Endothelial cell (in vitro differentiated cells): ENCODE measurements at regions not wholly inside any gene's neighbourhood (a gene's known extent, or its start where the extent isn't known, plus 50 kb on each side); places are given as distances from the start of the nearest gene placed in this dataset.

ENCODE experiments used
- DNase-seq: peaks from one replicate; pipeline ENCODE4 v3.0.0; 2021; ENCODE audit warnings: low spot score
- H3K27ac Mint-ChIP-seq: one replicate; pipeline ENCODE4 v1.8.0; 2021; ENCODE audit warnings: mixed read lengths, inconsistent platforms; ENCODE audit not compliant: unreplicated experiment
- H3K27me3 Mint-ChIP-seq: one replicate; pipeline ENCODE4 v1.8.0; 2021; ENCODE audit warnings: mild to moderate bottlenecking, moderate library complexity, mixed read lengths, inconsistent platforms; ENCODE audit not compliant: unreplicated experiment
- H3K36me3 Mint-ChIP-seq: one replicate; pipeline ENCODE4 v1.8.0; 2021; ENCODE audit warnings: mild to moderate bottlenecking, low read depth, mixed read lengths, inconsistent platforms; ENCODE audit not compliant: unreplicated experiment
- H3K4me1 Mint-ChIP-seq: one replicate; pipeline ENCODE4 v1.8.0; 2021; ENCODE audit warnings: mild to moderate bottlenecking, mixed read lengths, inconsistent platforms; ENCODE audit not compliant: unreplicated experiment
- H3K4me3 Mint-ChIP-seq: one replicate; pipeline ENCODE4 v1.8.0; 2021; ENCODE audit warnings: mild to moderate bottlenecking, mixed read lengths, inconsistent platforms; ENCODE audit not compliant: unreplicated experiment
- H3K9me3 Mint-ChIP-seq: one replicate; pipeline ENCODE4 v1.8.0; 2021; ENCODE audit warnings: mixed read lengths, inconsistent platforms; ENCODE audit not compliant: unreplicated experiment
- CTCF ChIP-seq: fragments of 200-600 bp; sonication (generic); IDR thresholded peaks from one replicate; pipeline ENCODE4 v1.5.0; 2021; ENCODE audit warnings: antibody characterized with exemption; ENCODE audit not compliant: unreplicated experiment

GRCh38 chr3:67739851-67740250 is 85.4 kb upstream of the SUCLG2 start:
- no peak for DNase-seq

GRCh38 chr3:67737906-67738865 is 83.8 kb upstream of the SUCLG2 start:
- H3K27me3 Mint-ChIP-seq, result no peaks in the 10 kb centered on the region
- H3K4me3 Mint-ChIP-seq, result no peak overlapping the region
- H3K4me1 Mint-ChIP-seq, result no peaks in the 10 kb centered on the region
- H3K9me3 Mint-ChIP-seq, result no peaks in the 10 kb centered on the region
- H3K36me3 Mint-ChIP-seq, result no peaks in the 10 kb centered on the region
- no peak for DNase-seq
- H3K27ac Mint-ChIP-seq, result no peak overlapping the region
- no peak for TF ChIP-seq CTCF

More at GRCh38 chr3:67739851-67740250, 85.4 kb upstream of the SUCLG2 start:
- Mint-ChIP-seq H3K27me3 (no peaks in the 10 kb centered on the region), H3K4me3 (no peak overlapping the region), H3K4me1 (no peaks in the 10 kb centered on the region), H3K27ac (no peak overlapping the region), H3K9me3 (no peaks in the 10 kb centered on the region), H3K36me3 (no peaks in the 10 kb centered on the region)
- no peak for TF ChIP-seq CTCF

GRCh38 chr3:67737140-67737539 is 82.7 kb upstream of the SUCLG2 start:
- Mint-ChIP-seq H3K4me3 (no peak overlapping the region), H3K9me3 (no peaks in the 10 kb centered on the region), H3K36me3 (no peaks in the 10 kb centered on the region), H3K4me1 (no peaks in the 10 kb centered on the region), H3K27ac (no peak overlapping the region), H3K27me3 (no peaks in the 10 kb centered on the region)
- DNase-seq, result no peak
- no peak for TF ChIP-seq CTCF

GRCh38 chr3:67733269-67733950 is 79.0 kb upstream of the SUCLG2 start:
- no peak for TF ChIP-seq CTCF
- Mint-ChIP-seq H3K27me3 (no peaks in the 10 kb centered on the region), H3K4me1 (no peaks in the 10 kb centered on the region), H3K4me3 (no peak overlapping the region), H3K36me3 (no peaks in the 10 kb centered on the region), H3K27ac (no peak overlapping the region), H3K9me3 (no peaks in the 10 kb centered on the region)
- DNase-seq, result no peak

- no peak for DNase-seq
- Mint-ChIP-seq H3K27me3 (peaks cover 5% of the 10 kb centered on the region), H3K9me3 (no peaks in the 10 kb centered on the region), H3K27ac (no peak overlapping the region), H3K36me3 (no peaks in the 10 kb centered on the region), H3K4me3 (no peak overlapping the region), H3K4me1 (no peaks in the 10 kb centered on the region)
- no peak for TF ChIP-seq CTCF
Observed at GRCh38 chr3:67724434-67724833, 70.0 kb upstream of the SUCLG2 start.
